ENCODE measurements at regions not wholly inside any gene's neighbourhood (a gene's known extent, or its start where the extent isn't known, plus 50 kb on each side); places are given as distances from the start of the nearest gene placed in this dataset.
"Not testable (repeated sequence)": the region's sequence is repeated elsewhere in the genome, so short reads cannot be mapped to it uniquely, and the experiment has no call there.

- CTCF ChIA-PET: no interaction called here
- intact Hi-C loops (cut with micrococcal nuclease; ENCODE audit: unreplicated experiment): no loop called here
These were observed 213.7 kb downstream of the ZIC5 start for GRCh38 chr13:99757756-99758459.

DNA sequence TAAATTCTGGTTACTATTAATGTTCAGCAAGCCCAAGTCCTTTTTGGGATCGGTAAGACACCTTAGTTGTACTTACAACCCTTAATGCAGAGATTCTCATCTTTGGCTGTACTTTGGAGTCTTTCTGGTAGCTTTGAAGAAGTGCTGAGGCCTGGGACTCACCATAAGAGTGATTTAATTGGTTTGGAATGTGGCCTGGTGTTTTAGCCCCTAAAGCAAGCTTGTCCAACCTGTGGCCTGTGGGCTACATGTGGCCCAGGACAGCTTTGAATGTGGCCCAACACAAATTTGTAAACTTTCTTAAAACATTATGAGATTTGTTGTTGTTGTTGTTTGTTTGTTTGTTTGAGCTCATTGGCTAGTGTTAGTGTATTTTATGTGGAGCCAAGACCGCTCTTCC lies 215.3 kb downstream of the ZIC5 start:
- Histone ChIP-seq H3K4me1 (replicated peaks; ENCODE audit: insufficient read depth) (no peaks in the 10 kb centered on the region), H3K9me3 (ENCODE audit: insufficient read depth, low read depth) (peaks cover 11% of the 10 kb centered on the region; the same call in 1 of the 2 replicates), H3K9me2 (ENCODE audit: insufficient read depth) (no peaks in the 10 kb centered on the region), H4K20me1 (ENCODE audit: insufficient read depth) (no peaks in the 10 kb centered on the region), H3F3A (ENCODE audit: insufficient read depth, low read depth) (no peaks in the 10 kb centered on the region), H3K4me3 (no peak overlapping the region), H2AFZ (no peak overlapping the region), H3K79me2 (ENCODE audit: low read depth) (no peaks in the 10 kb centered on the region), H3K27ac (no peak overlapping the region), H3K36me3 (ENCODE audit: low read depth) (no peaks in the 10 kb centered on the region), H3K4me2 (no peak overlapping the region), H3K27me3 (ENCODE audit: insufficient read depth, low read depth) (no peaks in the 10 kb centered on the region)
- TF ChIP-seq, protein P1, sequence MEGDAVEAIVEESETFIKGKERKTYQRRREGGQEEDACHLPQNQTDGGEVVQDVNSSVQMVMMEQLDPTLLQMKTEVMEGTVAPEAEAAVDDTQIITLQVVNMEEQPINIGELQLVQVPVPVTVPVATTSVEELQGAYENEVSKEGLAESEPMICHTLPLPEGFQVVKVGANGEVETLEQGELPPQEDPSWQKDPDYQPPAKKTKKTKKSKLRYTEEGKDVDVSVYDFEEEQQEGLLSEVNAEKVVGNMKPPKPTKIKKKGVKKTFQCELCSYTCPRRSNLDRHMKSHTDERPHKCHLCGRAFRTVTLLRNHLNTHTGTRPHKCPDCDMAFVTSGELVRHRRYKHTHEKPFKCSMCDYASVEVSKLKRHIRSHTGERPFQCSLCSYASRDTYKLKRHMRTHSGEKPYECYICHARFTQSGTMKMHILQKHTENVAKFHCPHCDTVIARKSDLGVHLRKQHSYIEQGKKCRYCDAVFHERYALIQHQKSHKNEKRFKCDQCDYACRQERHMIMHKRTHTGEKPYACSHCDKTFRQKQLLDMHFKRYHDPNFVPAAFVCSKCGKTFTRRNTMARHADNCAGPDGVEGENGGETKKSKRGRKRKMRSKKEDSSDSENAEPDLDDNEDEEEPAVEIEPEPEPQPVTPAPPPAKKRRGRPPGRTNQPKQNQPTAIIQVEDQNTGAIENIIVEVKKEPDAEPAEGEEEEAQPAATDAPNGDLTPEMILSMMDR (conservative IDR thresholded peaks at IDR 0.05): no peak
- TF ChIP-seq EZH2 (IDR thresholded peaks at IDR 0.05; ENCODE audit: low read depth): no peak
- no TSS peak for BruUV-seq (replicated peaks)
- no peak for DNase-seq
- ChIA-PET CTCF (no interaction called here), POLR2A (ENCODE audit: unreplicated experiment) (interaction anchor here (0.6 kb wide), 1 partner anchor 131 kb away, joined by 3 read pairs; no protein-coding TSS in a partner anchor)
- intact Hi-C loops (cut with micrococcal nuclease; ENCODE audit: unreplicated experiment): no loop called here

More at GRCh38 chr13:99757756-99758459, 213.7 kb downstream of the ZIC5 start:
- no peaks in the 10 kb centered on the region for H3K36me3 ChIP-seq (ENCODE audit: low read depth)
- no peak overlapping the region for H2AFZ ChIP-seq
- peaks cover 11% of the 10 kb centered on the region; the same call in 1 of the 2 replicates for H3K9me3 ChIP-seq (ENCODE audit: insufficient read depth, low read depth)
- no peak overlapping the region for H3K4me3 ChIP-seq
- H3K27me3 ChIP-seq (ENCODE audit: insufficient read depth, low read depth): no peaks in the 10 kb centered on the region
- no peaks in the 10 kb centered on the region for H3K4me1 ChIP-seq (replicated peaks; ENCODE audit: insufficient read depth)
- no peak for DNase-seq
- no peaks in the 10 kb centered on the region for H4K20me1 ChIP-seq (ENCODE audit: insufficient read depth)
- no peak overlapping the region for H3K4me2 ChIP-seq
- H3K27ac ChIP-seq: no peak overlapping the region
- no peak for TF ChIP-seq EZH2 (IDR thresholded peaks at IDR 0.05; ENCODE audit: low read depth)
- TF ChIP-seq, protein P1 (conservative IDR thresholded peaks at IDR 0.05): no peak
- POLR2A ChIA-PET (ENCODE audit: unreplicated experiment): no interaction called here
- H3K79me2 ChIP-seq (ENCODE audit: low read depth): no peaks in the 10 kb centered on the region
- no peaks in the 10 kb centered on the region for H3K9me2 ChIP-seq (ENCODE audit: insufficient read depth)
- BruUV-seq (replicated peaks): no TSS peak
- H3F3A ChIP-seq (ENCODE audit: insufficient read depth, low read depth): no peaks in the 10 kb centered on the region

DNA sequence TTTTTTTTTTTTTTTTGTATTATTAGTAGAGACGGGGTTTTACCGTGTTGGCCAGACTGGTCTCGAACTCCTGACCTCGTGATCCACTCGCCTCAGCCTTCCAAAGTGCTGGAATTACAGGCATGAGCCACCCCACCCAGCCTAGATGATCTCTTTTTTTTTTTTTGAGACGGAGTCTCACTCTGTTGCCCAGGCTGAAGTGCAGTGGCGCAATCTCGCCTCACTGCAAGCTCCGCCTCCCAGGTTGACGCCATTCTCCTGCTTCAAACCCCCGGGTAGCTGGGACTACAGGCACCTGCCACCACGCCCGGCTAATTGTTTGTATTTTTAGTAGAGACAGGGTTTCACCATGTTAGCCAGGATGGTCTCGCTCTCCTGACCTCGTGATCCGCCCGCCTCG lies 216.8 kb downstream of the ZIC5 start:
- H3K4me2 ChIP-seq; intact Hi-C loops (cut with micrococcal nuclease; ENCODE audit: unreplicated experiment); H3K4me3 ChIP-seq; H3K79me2 ChIP-seq (ENCODE audit: low read depth); H3F3A ChIP-seq (ENCODE audit: insufficient read depth, low read depth); H2AFZ ChIP-seq; H3K36me3 ChIP-seq (ENCODE audit: low read depth); H3K9me3 ChIP-seq (ENCODE audit: insufficient read depth, low read depth); H4K20me1 ChIP-seq (ENCODE audit: insufficient read depth); POLR2A ChIA-PET (ENCODE audit: unreplicated experiment); H3K27me3 ChIP-seq (ENCODE audit: insufficient read depth, low read depth); H3K27ac ChIP-seq; H3K4me1 ChIP-seq (replicated peaks; ENCODE audit: insufficient read depth); BruUV-seq (replicated peaks); H3K9me2 ChIP-seq (ENCODE audit: insufficient read depth); DNase-seq: not testable (repeated sequence)
- CTCF ChIA-PET: interaction anchor here (0.6 kb wide), 1 partner anchor 78 kb away, joined by 6 read pairs; no protein-coding TSS in a partner anchor

DNA sequence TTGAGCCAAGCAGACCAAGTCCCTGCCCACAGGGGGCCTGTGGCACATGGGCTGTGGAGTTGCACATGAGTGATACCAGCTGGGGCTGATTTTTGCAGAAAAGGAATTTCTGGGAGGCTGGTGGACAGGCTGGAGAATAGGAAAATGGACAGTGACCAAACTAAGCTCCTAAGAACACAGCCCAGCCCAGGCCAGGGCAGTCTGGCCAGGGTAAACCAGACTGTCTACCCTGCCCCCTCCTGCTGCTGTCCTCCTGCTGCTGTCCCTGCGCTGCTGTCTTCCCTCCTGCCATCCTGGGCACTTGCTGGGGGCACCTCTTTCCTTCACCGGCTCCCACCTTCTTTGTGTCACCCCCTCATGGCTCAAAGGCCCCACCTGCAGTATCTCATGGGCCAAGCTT lies 219.2 kb downstream of the ZIC5 start:
- CTCF ChIA-PET: no interaction called here
- POLR2A ChIA-PET (ENCODE audit: unreplicated experiment): no interaction called here
- Histone ChIP-seq H3K4me2 (no peak overlapping the region), H3K9me2 (ENCODE audit: insufficient read depth) (no peaks in the 10 kb centered on the region), H3K27ac (no peak overlapping the region), H3K4me1 (replicated peaks; ENCODE audit: insufficient read depth) (no peaks in the 10 kb centered on the region), H3F3A (ENCODE audit: insufficient read depth, low read depth) (no peaks in the 10 kb centered on the region), H3K27me3 (ENCODE audit: insufficient read depth, low read depth) (no peaks in the 10 kb centered on the region), H3K9me3 (ENCODE audit: insufficient read depth, low read depth) (no peaks in the 10 kb centered on the region), H3K79me2 (ENCODE audit: low read depth) (no peaks in the 10 kb centered on the region), H4K20me1 (ENCODE audit: insufficient read depth) (no peaks in the 10 kb centered on the region), H3K4me3 (no peak overlapping the region), H3K36me3 (ENCODE audit: low read depth) (no peaks in the 10 kb centered on the region), H2AFZ (no peak overlapping the region)
- TF ChIP-seq EZH2 (IDR thresholded peaks at IDR 0.05; ENCODE audit: low read depth): no peak
- TF ChIP-seq, protein P1 (conservative IDR thresholded peaks at IDR 0.05): no peak
- intact Hi-C loops (cut with micrococcal nuclease; ENCODE audit: unreplicated experiment): no loop called here
- no peak for DNase-seq
- no TSS peak for BruUV-seq (replicated peaks)
